Endothelial cell of umbilical vein (primary cell): ENCODE measurements at regions not wholly inside any gene's neighbourhood (a gene's known extent, or its start where the extent isn't known, plus 50 kb on each side); places are given as distances from the start of the nearest gene placed in this dataset.
A peak's percentile ranks its signal among the peaks of the same experiment; 100 is the strongest.
"Not testable (repeated sequence)": the region's sequence is repeated elsewhere in the genome, so short reads cannot be mapped to it uniquely, and the experiment has no call there.

Experiments used
- BruUV-seq: library from RNA; stranded (reverse); fragments of 400-500 nt; replicated peaks from 2 replicates; lab custom pipeline; 2021; lab: Mats Ljungman, UMichigan
- CTCF ChIA-PET: fragments of 300-600, 350-600 bp; sonication (Branson Sonifier 250); formaldehyde crosslinking; loops from one replicate; lab custom pipeline; 2021; ENCODE audit warnings: antibody characterized with exemption, inconsistent platforms; lab: Charles Lee
- POLR2A ChIA-PET: fragments of 300-600, 350-600 bp; sonication (Branson Sonifier 250); formaldehyde crosslinking; loops from one replicate; lab custom pipeline; 2021; ENCODE audit warnings: antibody characterized with exemption, inconsistent platforms; lab: Charles Lee
- DNase-seq: peaks from one replicate; pipeline ENCODE4 v3.0.0-alpha.2; 2011; ENCODE audit warnings: low read depth, low spot score
- FAIRE-seq: peaks from 2 replicates; lab custom pipeline; 2011; peaks lifted over from hg19 to GRCh38; lab: Jason Lieb, UNC
- H2AFZ ChIP-seq: 2 replicates; pipeline ENCODE4 v1.6.0; 2012; ENCODE audit warnings: low read depth, low read length, control low read depth, inconsistent platforms
- H3K27ac ChIP-seq: 2 replicates; pipeline ENCODE4 v1.5.1; 2011; ENCODE audit warnings: low read depth, mild to moderate bottlenecking, control low read depth, low read length, moderate library complexity; ENCODE audit not compliant: insufficient read depth
- H3K27me3 ChIP-seq, 2 experiments: 2 replicates each; pipeline versions ENCODE4 v1.6.0 to v1.6.1; 2011; ENCODE audit warnings: low read length in 2 of 2, mixed read lengths in 1 of 2; ENCODE audit not compliant: control insufficient read depth in 2 of 2, insufficient read depth in 2 of 2
- H3K36me3 ChIP-seq, 2 experiments: 2 replicates in 1 of 2; 3 replicates in 1 of 2; pipeline ENCODE4 v1.5.1; 2011; ENCODE audit warnings: low read length in 2 of 2, mild to moderate bottlenecking in 1 of 2, moderate library complexity in 1 of 2; ENCODE audit not compliant: control insufficient read depth in 2 of 2, insufficient read depth in 2 of 2; ENCODE audit errors: extremely low read depth in 1 of 2
- H3K4me1 ChIP-seq: 3 replicates; pipeline ENCODE4 v1.5.1; 2011; ENCODE audit warnings: mild to moderate bottlenecking, low read length; ENCODE audit not compliant: control insufficient read depth, insufficient read depth; ENCODE audit errors: extremely low read depth
- H3K4me2 ChIP-seq: 2 replicates; pipeline ENCODE4 v1.6.1; 2011; ENCODE audit warnings: low read length, control low read depth, mixed read lengths; ENCODE audit not compliant: insufficient read depth
- H3K4me3 ChIP-seq, 3 experiments: fragments of 200-600 bp in 1 of 3; sonication (generic), shearing (Covaris generic) in 1 of 3; replicated peaks in 1 of 3; 2 replicates each; pipeline ENCODE4 v1.5.1; 2011 to 2016; ENCODE audit warnings: control low read depth in 3 of 3, low read length in 3 of 3, mild to moderate bottlenecking in 2 of 3, inconsistent platforms in 1 of 3, low read depth in 1 of 3, moderate library complexity in 1 of 3; ENCODE audit not compliant: insufficient read depth in 1 of 3
- H3K79me2 ChIP-seq: 2 replicates; pipeline ENCODE4 v1.6.0; 2012; ENCODE audit warnings: low read length, inconsistent platforms; ENCODE audit not compliant: control insufficient read depth, insufficient read depth
- H3K9ac ChIP-seq: replicated peaks from 2 replicates; pipeline ENCODE3; 2011; ENCODE audit warnings: low read length, control low read depth; ENCODE audit not compliant: insufficient read depth; ENCODE audit errors: extremely low read depth
- H3K9me1 ChIP-seq: replicated peaks from 3 replicates; pipeline ENCODE4 v1.6.0; 2011; ENCODE audit warnings: mild to moderate bottlenecking, low read length; ENCODE audit not compliant: control insufficient read depth, insufficient read depth; ENCODE audit errors: extremely low read depth
- H3K9me3 ChIP-seq: replicated peaks from 2 replicates; pipeline ENCODE4 v1.5.1; 2012; ENCODE audit warnings: low read length, inconsistent platforms; ENCODE audit not compliant: control insufficient read depth, insufficient read depth
- H4K20me1 ChIP-seq: replicated peaks from 2 replicates; pipeline ENCODE3; 2011; ENCODE audit warnings: mild to moderate bottlenecking, low read length; ENCODE audit not compliant: control insufficient read depth, insufficient read depth; ENCODE audit errors: extremely low read depth
- EZH2 ChIP-seq: IDR thresholded peaks from 2 replicates; pipeline ENCODE4 v1.6.1; 2012; ENCODE audit warnings: borderline replicate concordance, low read depth, mild to moderate bottlenecking, moderate library complexity, low read length, inconsistent platforms; ENCODE audit not compliant: severe bottlenecking
- FOS ChIP-seq: IDR thresholded peaks from 2 replicates; pipeline ENCODE4 v1.6.1; 2011; ENCODE audit warnings: mild to moderate bottlenecking, low read length, moderate library complexity, borderline replicate concordance; ENCODE audit not compliant: insufficient read depth
- GATA2 ChIP-seq: IDR thresholded peaks from 2 replicates; pipeline ENCODE4 v1.7.0; 2011; ENCODE audit warnings: low read depth, mild to moderate bottlenecking, moderate library complexity, mixed read lengths, low read length; ENCODE audit not compliant: insufficient read length, insufficient read depth
- JUN ChIP-seq: IDR thresholded peaks from 2 replicates; pipeline ENCODE4 v1.6.1; 2011; ENCODE audit warnings: borderline replicate concordance, low read depth; ENCODE audit not compliant: insufficient read length, insufficient read depth
- MYC ChIP-seq: IDR thresholded peaks from one replicate; pipeline ENCODE4 v1.6.1; 2011; ENCODE audit warnings: mild to moderate bottlenecking, low read depth, low read length
- POLR2A ChIP-seq: IDR thresholded peaks from 2 replicates; pipeline ENCODE4 v1.6.1; 2012; ENCODE audit warnings: low read depth, mild to moderate bottlenecking, control low read depth, low read length
- POLR2AphosphoS5 ChIP-seq: IDR thresholded peaks from 2 replicates; pipeline ENCODE4 v1.6.1; 2012; ENCODE audit warnings: low read depth, mild to moderate bottlenecking, control low read depth, low read length, moderate library complexity; ENCODE audit not compliant: insufficient read depth
- dilution Hi-C: fragments of 300-500 bp; cut with MboI; formaldehyde crosslinking; loops from one replicate; pipeline ENCODE4 v1.15.0; 2019; ENCODE audit warnings: low sequenced_read_pairs; ENCODE audit not compliant: extremely low pct_ligation_motif_present
- intact Hi-C: fragments of 100-400 bp; cut with micrococcal nuclease; formaldehyde crosslinking; loops from one replicate; pipeline ENCODE4 v1.10.0; 2022
- TF ChIP-seq, protein P1 (sequence below): IDR thresholded peaks from 2 replicates; pipeline ENCODE4 v1.6.1; 2011; ENCODE audit not compliant: insufficient read depth, insufficient read length
- TF ChIP-seq, protein P2 (sequence below), 2 donors: IDR thresholded peaks; 1 replicate in 1 of 2; 2 replicates in 1 of 2; pipeline ENCODE4 v1.5.1; 2011; ENCODE audit warnings: low read length in 2 of 2, mild to moderate bottlenecking in 2 of 2, moderate library complexity in 2 of 2, control low read depth in 1 of 2, inconsistent platforms in 1 of 2, low read depth in 1 of 2; ENCODE audit not compliant: insufficient read depth in 1 of 2; ENCODE audit errors: extremely low read depth in 1 of 2

DNA sequence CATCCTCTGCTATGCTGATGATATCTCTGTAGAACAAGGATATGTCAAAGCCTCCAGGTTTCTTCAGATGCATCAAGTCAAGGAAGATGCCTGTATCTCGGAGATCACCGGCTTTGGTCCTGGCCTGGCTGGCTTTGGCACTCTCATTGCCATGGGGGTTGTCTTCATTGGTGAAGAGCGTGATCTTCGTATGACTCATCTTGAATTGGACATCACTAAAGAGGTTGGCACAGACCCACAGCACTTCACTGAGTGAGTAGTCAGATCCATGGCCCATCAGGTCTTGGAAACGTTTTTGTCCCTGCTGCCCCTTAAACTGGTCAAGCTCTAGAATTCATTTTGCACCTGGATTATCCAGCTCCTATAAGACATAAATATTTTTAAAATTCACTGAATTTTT lies 130.9 kb upstream of the MAMLD1 start:
- H3K27me3 ChIP-seq, DNase-seq, H3K4me3 ChIP-seq, CTCF ChIA-PET, H3K9me3 ChIP-seq, H3K4me2 ChIP-seq, H3K4me1 ChIP-seq, BruUV-seq, H4K20me1 ChIP-seq, POLR2A ChIA-PET, H3K79me2 ChIP-seq, dilution Hi-C loops, H3K9me1 ChIP-seq, H2AFZ ChIP-seq, H3K27ac ChIP-seq, H3K36me3 ChIP-seq, intact Hi-C loops, H3K9ac ChIP-seq: not testable (repeated sequence)
- FAIRE-seq: peak; percentile 15

DNA sequence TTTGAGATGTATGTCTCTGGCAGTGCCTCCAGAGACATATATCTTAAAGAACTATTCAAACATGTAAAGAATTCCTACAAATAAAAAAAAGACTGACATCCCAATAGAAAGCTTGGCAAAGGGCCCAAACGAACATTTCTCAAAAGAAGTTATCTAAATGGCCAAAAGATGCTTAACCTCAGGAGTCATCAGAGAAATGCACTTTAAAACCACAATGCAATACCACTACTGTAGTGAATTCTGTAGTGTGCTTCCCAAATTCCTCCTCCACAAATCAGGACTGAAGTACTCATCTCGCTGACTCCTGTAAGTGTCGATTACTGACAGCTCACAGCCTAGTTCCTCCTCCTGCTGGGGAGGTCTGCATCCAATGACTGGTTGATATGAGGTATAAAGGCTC lies 129.0 kb upstream of the MAMLD1 start:
- H3K4me3 ChIP-seq: no peak overlapping the region
- intact Hi-C loops: no loop called here
- no peak overlapping the region for H2AFZ ChIP-seq
- ChIA-PET POLR2A (no interaction called here), CTCF (no interaction called here)
- no peak overlapping the region for H3K4me2 ChIP-seq
- no peaks in the 10 kb centered on the region for H3K79me2 ChIP-seq
- H3K27me3 ChIP-seq: no peaks in the 10 kb centered on the region
- no peaks in the 10 kb centered on the region for H4K20me1 ChIP-seq
- dilution Hi-C loops: no loop called here
- FAIRE-seq (no peak), DNase-seq (no peak)
- no peak overlapping the region for H3K9ac ChIP-seq
- no peaks in the 10 kb centered on the region for H3K9me3 ChIP-seq
- no peaks in the 10 kb centered on the region for H3K4me1 ChIP-seq
- no peaks in the 10 kb centered on the region for H3K36me3 ChIP-seq
- H3K27ac ChIP-seq: no peak overlapping the region
- H3K9me1 ChIP-seq: no peaks in the 10 kb centered on the region
- TF ChIP-seq JUN: no peak
- TF ChIP-seq MYC: no peak
- TF ChIP-seq, protein P1, sequence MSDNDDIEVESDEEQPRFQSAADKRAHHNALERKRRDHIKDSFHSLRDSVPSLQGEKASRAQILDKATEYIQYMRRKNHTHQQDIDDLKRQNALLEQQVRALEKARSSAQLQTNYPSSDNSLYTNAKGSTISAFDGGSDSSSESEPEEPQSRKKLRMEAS: no peak
- TF ChIP-seq FOS: no peak
- TF ChIP-seq, protein P2, sequence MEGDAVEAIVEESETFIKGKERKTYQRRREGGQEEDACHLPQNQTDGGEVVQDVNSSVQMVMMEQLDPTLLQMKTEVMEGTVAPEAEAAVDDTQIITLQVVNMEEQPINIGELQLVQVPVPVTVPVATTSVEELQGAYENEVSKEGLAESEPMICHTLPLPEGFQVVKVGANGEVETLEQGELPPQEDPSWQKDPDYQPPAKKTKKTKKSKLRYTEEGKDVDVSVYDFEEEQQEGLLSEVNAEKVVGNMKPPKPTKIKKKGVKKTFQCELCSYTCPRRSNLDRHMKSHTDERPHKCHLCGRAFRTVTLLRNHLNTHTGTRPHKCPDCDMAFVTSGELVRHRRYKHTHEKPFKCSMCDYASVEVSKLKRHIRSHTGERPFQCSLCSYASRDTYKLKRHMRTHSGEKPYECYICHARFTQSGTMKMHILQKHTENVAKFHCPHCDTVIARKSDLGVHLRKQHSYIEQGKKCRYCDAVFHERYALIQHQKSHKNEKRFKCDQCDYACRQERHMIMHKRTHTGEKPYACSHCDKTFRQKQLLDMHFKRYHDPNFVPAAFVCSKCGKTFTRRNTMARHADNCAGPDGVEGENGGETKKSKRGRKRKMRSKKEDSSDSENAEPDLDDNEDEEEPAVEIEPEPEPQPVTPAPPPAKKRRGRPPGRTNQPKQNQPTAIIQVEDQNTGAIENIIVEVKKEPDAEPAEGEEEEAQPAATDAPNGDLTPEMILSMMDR (IDR thresholded peaks at IDR 0.05; ENCODE audit: extremely low read depth in 1 of 2, insufficient read depth in 1 of 2, low read depth in 1 of 2, low read length in 2 of 2): no peak
- no peak for TF ChIP-seq GATA2
- TF ChIP-seq POLR2A: no peak
- no peak for TF ChIP-seq EZH2
- TF ChIP-seq POLR2AphosphoS5: no peak
- BruUV-seq: no TSS peak
